ENCODE measurements at regions not wholly inside any gene's neighbourhood (a gene's known extent, or its start where the extent isn't known, plus 50 kb on each side); places are given as distances from the start of the nearest gene placed in this dataset.

DNA sequence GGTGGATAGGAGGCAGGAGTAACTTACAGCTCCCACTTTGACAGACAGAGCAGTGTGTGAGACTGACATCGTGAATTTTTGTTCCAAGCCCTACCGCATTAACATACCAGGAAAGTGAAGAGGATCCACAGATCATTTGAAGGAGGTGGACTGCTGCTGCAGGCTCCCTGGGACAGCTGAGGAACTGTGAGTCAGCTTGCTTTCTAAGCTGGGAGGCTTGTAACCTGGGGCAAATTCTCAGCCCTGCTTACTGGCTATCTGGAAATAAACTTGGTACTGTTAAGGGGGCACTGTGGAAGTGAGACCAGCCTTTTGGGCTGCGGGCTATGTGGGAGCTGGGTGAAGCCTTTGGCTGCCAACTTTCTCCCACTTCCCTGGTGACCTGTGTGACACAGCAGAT, 1202.5 kb downstream of the DNAJB9 start:
- DNase-seq (ENCODE audit: low read depth in 2 of 2) = no peak
- H2AFZ ChIP-seq (ENCODE audit: low read length) = no peak overlapping the region
- H3K4me3 ChIP-seq (replicated peaks in 1 of 4; ENCODE audit: control extremely low read depth in 1 of 4, insufficient read depth in 1 of 4, low read depth in 3 of 4, low read length in 4 of 4) = no peak overlapping the region
- H3K9ac ChIP-seq (ENCODE audit: insufficient read depth, low read length) = no peak overlapping the region
- H3K4me2 ChIP-seq (ENCODE audit: extremely low read depth, insufficient read depth, low read length) = no peak overlapping the region
- no peak overlapping the region for H3K27ac ChIP-seq (ENCODE audit: insufficient read depth, low read length)
- H3K9me3 ChIP-seq (ENCODE audit: control insufficient read depth, insufficient read depth, low read depth, low read length) = no peaks in the 10 kb centered on the region
- TF ChIP-seq, protein P1, sequence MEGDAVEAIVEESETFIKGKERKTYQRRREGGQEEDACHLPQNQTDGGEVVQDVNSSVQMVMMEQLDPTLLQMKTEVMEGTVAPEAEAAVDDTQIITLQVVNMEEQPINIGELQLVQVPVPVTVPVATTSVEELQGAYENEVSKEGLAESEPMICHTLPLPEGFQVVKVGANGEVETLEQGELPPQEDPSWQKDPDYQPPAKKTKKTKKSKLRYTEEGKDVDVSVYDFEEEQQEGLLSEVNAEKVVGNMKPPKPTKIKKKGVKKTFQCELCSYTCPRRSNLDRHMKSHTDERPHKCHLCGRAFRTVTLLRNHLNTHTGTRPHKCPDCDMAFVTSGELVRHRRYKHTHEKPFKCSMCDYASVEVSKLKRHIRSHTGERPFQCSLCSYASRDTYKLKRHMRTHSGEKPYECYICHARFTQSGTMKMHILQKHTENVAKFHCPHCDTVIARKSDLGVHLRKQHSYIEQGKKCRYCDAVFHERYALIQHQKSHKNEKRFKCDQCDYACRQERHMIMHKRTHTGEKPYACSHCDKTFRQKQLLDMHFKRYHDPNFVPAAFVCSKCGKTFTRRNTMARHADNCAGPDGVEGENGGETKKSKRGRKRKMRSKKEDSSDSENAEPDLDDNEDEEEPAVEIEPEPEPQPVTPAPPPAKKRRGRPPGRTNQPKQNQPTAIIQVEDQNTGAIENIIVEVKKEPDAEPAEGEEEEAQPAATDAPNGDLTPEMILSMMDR (conservative IDR thresholded peaks at IDR 0.05 in 1 of 2, IDR thresholded peaks at IDR 0.05 in 1 of 2; ENCODE audit: low read depth in 1 of 2, low read length in 2 of 2) = no peak
- no peak for TF ChIP-seq EZH2 (IDR thresholded peaks at IDR 0.05; ENCODE audit: low read length, missing control alignments)
- H3K4me1 ChIP-seq (ENCODE audit: control insufficient read depth, extremely low read depth, insufficient read depth, low read length) = no peaks in the 10 kb centered on the region
- H3K79me2 ChIP-seq (ENCODE audit: control insufficient read depth, insufficient read depth, low read length) = no peaks in the 10 kb centered on the region
- H3K36me3 ChIP-seq (ENCODE audit: control insufficient read depth, insufficient read depth, low read length) = no peaks in the 10 kb centered on the region
- H3K27me3 ChIP-seq (ENCODE audit: control insufficient read depth, insufficient read depth, low read length) = no peaks in the 10 kb centered on the region
- H4K20me1 ChIP-seq (ENCODE audit: control insufficient read depth, extremely low read depth, insufficient read depth, low read length) = no peaks in the 10 kb centered on the region

DNA sequence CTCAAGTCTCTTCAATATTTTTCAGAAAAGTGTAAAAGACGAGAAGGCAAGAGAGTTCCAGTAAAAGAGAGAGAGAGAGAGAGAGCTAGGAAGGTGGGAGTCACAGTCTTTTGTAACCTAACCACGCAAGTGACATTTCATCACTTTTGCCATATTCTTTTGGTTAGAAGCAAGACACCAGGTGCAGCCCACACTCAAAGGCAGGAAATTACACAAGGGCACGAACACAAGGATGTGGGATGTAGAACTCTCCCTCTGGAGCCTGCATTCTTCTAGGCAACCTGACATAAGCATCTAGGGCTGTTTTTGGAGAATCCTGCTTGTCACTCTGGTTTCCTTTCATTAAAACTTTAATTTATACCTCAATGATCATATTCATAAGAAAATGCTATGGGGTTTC, 1213.1 kb downstream of the DNAJB9 start:
- Histone ChIP-seq H4K20me1 (ENCODE audit: control insufficient read depth, extremely low read depth, insufficient read depth, low read length) (no peaks in the 10 kb centered on the region), H3K4me1 (ENCODE audit: control insufficient read depth, extremely low read depth, insufficient read depth, low read length) (no peaks in the 10 kb centered on the region), H3K4me3 (replicated peaks in 1 of 4; ENCODE audit: control extremely low read depth in 1 of 4, insufficient read depth in 1 of 4, low read depth in 3 of 4, low read length in 4 of 4) (no peak overlapping the region), H3K79me2 (ENCODE audit: control insufficient read depth, insufficient read depth, low read length) (no peaks in the 10 kb centered on the region), H3K9me3 (ENCODE audit: control insufficient read depth, insufficient read depth, low read depth, low read length) (no peaks in the 10 kb centered on the region), H2AFZ (ENCODE audit: low read length) (no peak overlapping the region), H3K9ac (ENCODE audit: insufficient read depth, low read length) (no peak overlapping the region), H3K4me2 (ENCODE audit: extremely low read depth, insufficient read depth, low read length) (no peak overlapping the region), H3K27ac (ENCODE audit: insufficient read depth, low read length) (no peak overlapping the region), H3K27me3 (ENCODE audit: control insufficient read depth, insufficient read depth, low read length) (no peaks in the 10 kb centered on the region), H3K36me3 (ENCODE audit: control insufficient read depth, insufficient read depth, low read length) (no peaks in the 10 kb centered on the region)
- no peak for DNase-seq (ENCODE audit: low read depth in 2 of 2)
- TF ChIP-seq EZH2 (IDR thresholded peaks at IDR 0.05; ENCODE audit: low read length, missing control alignments) = no peak
- TF ChIP-seq, protein P1 (conservative IDR thresholded peaks at IDR 0.05 in 1 of 2, IDR thresholded peaks at IDR 0.05 in 1 of 2; ENCODE audit: low read depth in 1 of 2, low read length in 2 of 2) = no peak

DNA sequence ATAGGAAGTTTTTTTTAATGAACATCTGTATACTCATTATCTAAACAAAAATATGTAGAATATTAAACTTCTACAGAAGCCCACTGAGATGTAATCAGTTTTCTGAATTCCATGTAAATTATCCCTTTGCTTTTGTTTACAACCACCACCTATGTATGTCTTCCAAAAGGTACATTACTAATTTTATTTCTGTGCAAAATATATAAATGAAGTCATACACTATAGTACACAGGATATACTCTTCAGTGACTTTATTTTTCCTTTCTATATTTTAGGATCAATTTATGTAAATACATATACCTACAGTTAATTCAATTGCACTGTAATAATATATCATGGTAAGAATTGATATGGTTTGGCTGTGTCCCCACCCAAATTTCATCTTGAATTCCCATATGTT, 1236.9 kb downstream of the DNAJB9 start:
- Histone ChIP-seq H3K27me3 (ENCODE audit: control insufficient read depth, insufficient read depth, low read length) (no peaks in the 10 kb centered on the region), H3K79me2 (ENCODE audit: control insufficient read depth, insufficient read depth, low read length) (no peaks in the 10 kb centered on the region), H3K27ac (ENCODE audit: insufficient read depth, low read length) (no peak overlapping the region), H3K9ac (ENCODE audit: insufficient read depth, low read length) (no peak overlapping the region), H3K36me3 (ENCODE audit: control insufficient read depth, insufficient read depth, low read length) (no peaks in the 10 kb centered on the region), H2AFZ (ENCODE audit: low read length) (no peak overlapping the region), H3K4me3 (replicated peaks in 1 of 4; ENCODE audit: control extremely low read depth in 1 of 4, insufficient read depth in 1 of 4, low read depth in 3 of 4, low read length in 4 of 4) (no peak overlapping the region), H3K4me2 (ENCODE audit: extremely low read depth, insufficient read depth, low read length) (no peak overlapping the region), H3K9me3 (ENCODE audit: control insufficient read depth, insufficient read depth, low read depth, low read length) (no peaks in the 10 kb centered on the region), H4K20me1 (ENCODE audit: control insufficient read depth, extremely low read depth, insufficient read depth, low read length) (no peaks in the 10 kb centered on the region), H3K4me1 (ENCODE audit: control insufficient read depth, extremely low read depth, insufficient read depth, low read length) (no peaks in the 10 kb centered on the region)
- DNase-seq (ENCODE audit: low read depth in 2 of 2) = no peak
- no peak for TF ChIP-seq EZH2 (IDR thresholded peaks at IDR 0.05; ENCODE audit: low read length, missing control alignments)
- TF ChIP-seq, protein P1 (conservative IDR thresholded peaks at IDR 0.05 in 1 of 2, IDR thresholded peaks at IDR 0.05 in 1 of 2; ENCODE audit: low read depth in 1 of 2, low read length in 2 of 2) = no peak

Measured in fibroblast of lung (primary cell).